GM10266 (cell line): ENCODE measurements at regions not wholly inside any gene's neighbourhood (a gene's known extent, or its start where the extent isn't known, plus 50 kb on each side); places are given as distances from the start of the nearest gene placed in this dataset.

Source experiments
- DNase-seq: peaks from one replicate; pipeline ENCODE4 v3.0.0; 2012; ENCODE audit errors: extremely low spot score
- CTCF ChIP-seq: IDR thresholded peaks from 2 replicates; pipeline ENCODE4 v1.5.1; 2012; ENCODE audit warnings: mild to moderate bottlenecking, low read depth; ENCODE audit not compliant: control insufficient read depth, insufficient read depth; ENCODE audit errors: missing control alignments

GRCh38 chr3:66747261-66747660 is 246.4 kb upstream of the LRIG1 start:
- TF ChIP-seq CTCF, result no peak
- no peak for DNase-seq

GRCh38 chr3:66747696-66748095 is 246.9 kb upstream of the LRIG1 start:
- TF ChIP-seq CTCF, result no peak
- no peak for DNase-seq

- no peak for TF ChIP-seq CTCF
- DNase-seq, result no peak
These were observed 247.5 kb upstream of the LRIG1 start for GRCh38 chr3:66748175-66748876.

- TF ChIP-seq CTCF, result no peak
- DNase-seq, result no peak
These were observed 246.3 kb upstream of the KBTBD8 start for GRCh38 chr3:66751842-66752241.

GRCh38 chr3:66753670-66754069 is 244.4 kb upstream of the KBTBD8 start:
- no peak for DNase-seq
- TF ChIP-seq CTCF, result no peak

GRCh38 chr3:66754613-66755012 is 243.5 kb upstream of the KBTBD8 start:
- no peak for TF ChIP-seq CTCF

GRCh38 chr3:66755924-66756323 is 242.2 kb upstream of the KBTBD8 start:
- DNase-seq, result no peak
- no peak for TF ChIP-seq CTCF

More at GRCh38 chr3:66754613-66755012, 243.5 kb upstream of the KBTBD8 start:
- DNase-seq, result no peak
